A549 (cell line): ENCODE measurements at regions not wholly inside any gene's neighbourhood (a gene's known extent, or its start where the extent isn't known, plus 50 kb on each side); places are given as distances from the start of the nearest gene placed in this dataset.

Source experiments
- ATAC-seq, 2 experiments: fragments of 200-7000 bp in 1 of 2; fragments of >200 bp in 1 of 2; cut with Nextera tagmentation in 1 of 2; cut with Tn5 transposase in 1 of 2; 3 replicates each; pipeline versions ENCODE4 v1.8.0 to v1.9.1; 2018 to 2020; ENCODE audit warnings: mild to moderate bottlenecking in 1 of 2, moderate library complexity in 1 of 2
- CTCF ChIA-PET: fragments of 300-600 bp; sonication (Branson Sonifier 250); formaldehyde crosslinking; extraction: SDS; loops from one replicate; lab custom pipeline; 2021; ENCODE audit warnings: antibody characterized with exemption, inconsistent platforms; lab: Yijun Ruan, JAX
- POLR2A ChIA-PET: fragments of 350-600 bp; formaldehyde crosslinking; extraction: SDS; loops from one replicate; lab custom pipeline; 2021; ENCODE audit warnings: antibody characterized with exemption, inconsistent platforms; lab: Yijun Ruan, JAX
- DNase-seq, 2 experiments: peaks; one replicate each; pipeline versions ENCODE4 v3.0.0 to v3.0.0-alpha.2; 2011 to 2016; ENCODE audit warnings: low read depth in 1 of 2, low spot score in 1 of 2
- FAIRE-seq: peaks from 2 replicates; lab custom pipeline; 2011; peaks lifted over from hg19 to GRCh38; lab: Jason Lieb, UNC
- H3K27ac ChIP-seq, 2 experiments: fragments of >200 bp; sonication (Bioruptor Twin); formaldehyde crosslinking; 3 replicates each; pipeline ENCODE4 v1.5.1; 2016 to 2017
- H3K4me1 ChIP-seq: fragments of >200 bp; sonication (Bioruptor Twin); formaldehyde crosslinking; 3 replicates; pipeline ENCODE4 v1.6.1; 2016
- H3K4me2 ChIP-seq: fragments of >200 bp; sonication (Bioruptor Twin); formaldehyde crosslinking; 3 replicates; pipeline ENCODE4 v1.6.1; 2016
- H3K4me3 ChIP-seq: fragments of >200 bp; sonication (Bioruptor Twin); formaldehyde crosslinking; 3 replicates; pipeline ENCODE4 v1.5.1; 2016
- H3K9me3 ChIP-seq: fragments of >200 bp; sonication (Bioruptor Twin); formaldehyde crosslinking; 3 replicates; pipeline ENCODE4 v1.6.1; 2016
- BHLHE40 ChIP-seq: IDR thresholded peaks from 2 replicates; pipeline ENCODE4 v1.6.1; 2012; ENCODE audit warnings: low read depth, low read length, inconsistent platforms
- CBX8 ChIP-seq: fragments of 200-600 bp; sonication (generic); IDR thresholded peaks from 2 replicates; pipeline ENCODE4 v1.6.1; 2016
- EHF ChIP-seq: fragments of 250-450 bp; sonication (Bioruptor Pico); IDR thresholded peaks from 2 replicates; pipeline ENCODE4 v1.5.0; 2020; ENCODE audit warnings: mild to moderate bottlenecking
- EHMT2 ChIP-seq: fragments of 200-600 bp; sonication (generic); IDR thresholded peaks from 2 replicates; pipeline ENCODE4 v1.6.1; 2016; ENCODE audit warnings: antibody characterized with exemption, low read depth, mild to moderate bottlenecking, moderate library complexity
- ELK1 ChIP-seq: fragments of 150-350 bp; IDR thresholded peaks from 2 replicates; pipeline ENCODE4 v1.6.1; 2014; ENCODE audit warnings: low read depth, mild to moderate bottlenecking, low read length
- EP300 ChIP-seq, 2 experiments: fragments of >200 bp; sonication (Bioruptor Twin); formaldehyde crosslinking; IDR thresholded peaks; 2 replicates in 1 of 2; 3 replicates in 1 of 2; pipeline ENCODE4 v1.6.1; 2016 to 2017
- ESRRA ChIP-seq: fragments of 150-350 bp; IDR thresholded peaks from 2 replicates; pipeline ENCODE4 v1.6.1; 2014; ENCODE audit warnings: mild to moderate bottlenecking, low read length, borderline replicate concordance
- FOSB ChIP-seq: fragments of 250-450 bp; sonication (Bioruptor Pico); IDR thresholded peaks from 2 replicates; pipeline ENCODE4 v1.5.0; 2020; ENCODE audit warnings: mild to moderate bottlenecking, moderate library complexity
- FOSL2 ChIP-seq, 2 experiments: fragments of 450-650 bp in 1 of 2; fragments of >200 bp in 1 of 2; sonication (Bioruptor Twin) in 1 of 2; formaldehyde crosslinking; IDR thresholded peaks; 2 replicates each; pipeline versions ENCODE4 v1.5.0 to v1.6.1; 2016 to 2020; ENCODE audit warnings: mild to moderate bottlenecking in 1 of 2, moderate library complexity in 1 of 2
- GATA3 ChIP-seq: IDR thresholded peaks from 2 replicates; pipeline ENCODE4 v1.6.1; 2012; ENCODE audit warnings: borderline replicate concordance
- HOXA7 ChIP-seq: fragments of 250-450 bp; sonication (Bioruptor Pico); IDR thresholded peaks from 2 replicates; pipeline ENCODE4 v1.5.0; 2020; ENCODE audit warnings: mild to moderate bottlenecking, moderate library complexity
- HOXB13 ChIP-seq: fragments of 250-450 bp; sonication (Bioruptor Pico); IDR thresholded peaks from 2 replicates; pipeline ENCODE4 v1.5.0; 2020; ENCODE audit warnings: low read depth, mild to moderate bottlenecking, moderate library complexity
- JUN ChIP-seq, 2 experiments: fragments of >200 bp; sonication (Bioruptor Twin); formaldehyde crosslinking; IDR thresholded peaks; 2 replicates in 1 of 2; 3 replicates in 1 of 2; pipeline ENCODE4 v1.6.1; 2016 to 2017
- JUNB ChIP-seq: fragments of >200 bp; sonication (Bioruptor Twin); formaldehyde crosslinking; IDR thresholded peaks from 2 replicates; pipeline ENCODE4 v1.6.1; 2016
- KDM5A ChIP-seq: fragments of 200-600 bp; sonication (generic); IDR thresholded peaks from 2 replicates; pipeline ENCODE4 v1.6.1; 2016; ENCODE audit warnings: antibody characterized with exemption, mild to moderate bottlenecking
- NPAS2 ChIP-seq: fragments of 250-450 bp; sonication (Bioruptor Pico); IDR thresholded peaks from 2 replicates; pipeline ENCODE4 v1.8.0; 2022; ENCODE audit warnings: mild to moderate bottlenecking, moderate library complexity, borderline replicate concordance
- NR3C1 ChIP-seq: fragments of >200 bp; sonication (Bioruptor Twin); formaldehyde crosslinking; IDR thresholded peaks from 3 replicates; pipeline ENCODE4 v1.6.1; 2017
- PBX3 ChIP-seq: IDR thresholded peaks from 2 replicates; pipeline ENCODE4 v1.6.1; 2012
- RARB ChIP-seq: fragments of 250-450 bp; sonication (Bioruptor Pico); IDR thresholded peaks from 2 replicates; pipeline ENCODE4 v1.8.0; 2021; ENCODE audit warnings: mild to moderate bottlenecking, moderate library complexity
- RNF2 ChIP-seq: fragments of 200-600 bp; sonication (generic); IDR thresholded peaks from 2 replicates; pipeline ENCODE4 v1.6.1; 2016; ENCODE audit warnings: low read depth, mild to moderate bottlenecking, antibody characterized with exemption, moderate library complexity, borderline replicate concordance
- SMC3 ChIP-seq: fragments of >200 bp; sonication (Bioruptor Twin); formaldehyde crosslinking; IDR thresholded peaks from 3 replicates; pipeline ENCODE4 v1.6.1; 2018; ENCODE audit warnings: inconsistent platforms
- WGBS: methylation state at CpG from one replicate; pipeline ENCODE4 v1.1.6; 2017; ENCODE audit errors: missing lambda C conversion rate; 5-methylcytosine and 5-hydroxymethylcytosine counted together
- TF ChIP-seq, protein P1 (sequence below): fragments of 450-650 bp; IDR thresholded peaks from 2 replicates; pipeline ENCODE4 v1.6.1; 2014; ENCODE audit warnings: antibody characterized with exemption
- TF ChIP-seq, protein P2 (sequence below): fragments of >200 bp; sonication (Bioruptor Twin); formaldehyde crosslinking; IDR thresholded peaks from 3 replicates; pipeline ENCODE4 v1.5.1; 2016
- TF ChIP-seq, protein P3 (sequence below): fragments of >200 bp; sonication (Bioruptor Twin); formaldehyde crosslinking; IDR thresholded peaks from 3 replicates; pipeline ENCODE4 v1.6.1; 2016

GRCh38 chr4:3347871-3348270, 55.0 kb downstream of the RGS12 start:
- no peak for ATAC-seq
- 86% methylated on average over 4 of the region's 4 CpGs for WGBS
- ChIA-PET POLR2A (no interaction called here), CTCF (interaction anchor here (2.0 to 4.4 kb wide), 2 partner anchors 96 to 133 kb away, joined by 9 to 30 read pairs; partner anchors contain the start of gene HGFAC)
- Histone ChIP-seq H3K4me2 (no peak overlapping the region), H3K9me3 (no peaks in the 10 kb centered on the region), H3K27ac (no peak overlapping the region), H3K4me1 (peaks cover 7% of the 10 kb centered on the region), H3K4me3 (no peak overlapping the region)
- DNase-seq, result no peak
- no peak for FAIRE-seq
- TF ChIP-seq KDM5A (no peak), PBX3 (no peak), FOSB (CRISPR knock-in tag) (no peak), EP300 (IDR thresholded peaks at IDR 0.05) (no peak), JUN (IDR thresholded peaks at IDR 0.05) (no peak), HOXB13 (CRISPR knock-in tag) (no peak), EHMT2 (no peak)
- TF ChIP-seq, protein P1, sequence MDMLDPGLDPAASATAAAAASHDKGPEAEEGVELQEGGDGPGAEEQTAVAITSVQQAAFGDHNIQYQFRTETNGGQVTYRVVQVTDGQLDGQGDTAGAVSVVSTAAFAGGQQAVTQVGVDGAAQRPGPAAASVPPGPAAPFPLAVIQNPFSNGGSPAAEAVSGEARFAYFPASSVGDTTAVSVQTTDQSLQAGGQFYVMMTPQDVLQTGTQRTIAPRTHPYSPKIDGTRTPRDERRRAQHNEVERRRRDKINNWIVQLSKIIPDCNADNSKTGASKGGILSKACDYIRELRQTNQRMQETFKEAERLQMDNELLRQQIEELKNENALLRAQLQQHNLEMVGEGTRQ, result no peak

DNA sequence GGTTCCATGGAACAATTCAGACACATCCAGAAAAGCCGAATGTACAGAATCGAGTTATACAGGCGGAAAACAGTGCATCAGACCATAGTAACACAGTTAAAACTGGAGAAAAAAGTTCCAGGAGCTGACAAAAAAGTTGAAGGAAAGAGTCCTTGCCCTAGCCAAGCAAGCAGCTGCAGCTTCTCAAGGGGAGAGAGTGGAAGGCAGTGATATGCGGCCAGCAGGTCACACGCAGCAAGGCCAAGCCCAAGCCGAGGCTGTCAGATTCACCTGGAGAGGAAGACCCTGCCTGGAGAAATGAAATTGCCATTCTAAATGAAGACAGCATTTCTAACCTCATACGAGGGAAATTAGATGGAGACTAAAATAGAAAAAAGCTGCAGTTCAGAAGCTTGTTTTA, 55.8 kb downstream of the RGS12 start:
- CTCF ChIA-PET, result interaction anchor here (2.0 to 4.4 kb wide), 2 partner anchors 95 to 132 kb away, joined by 9 to 30 read pairs; partner anchors contain the start of gene HGFAC
- 89% methylated on average over 7 of the region's 7 CpGs for WGBS
- no peak overlapping the region for H3K27ac ChIP-seq
- POLR2A ChIA-PET, result no interaction called here
- no peak for ATAC-seq
- no peak overlapping the region for H3K4me3 ChIP-seq
- DNase-seq, result no peak
- no peaks in the 10 kb centered on the region for H3K9me3 ChIP-seq
- no peak for TF ChIP-seq JUNB
- no peak for TF ChIP-seq GATA3
- TF ChIP-seq, protein P2, sequence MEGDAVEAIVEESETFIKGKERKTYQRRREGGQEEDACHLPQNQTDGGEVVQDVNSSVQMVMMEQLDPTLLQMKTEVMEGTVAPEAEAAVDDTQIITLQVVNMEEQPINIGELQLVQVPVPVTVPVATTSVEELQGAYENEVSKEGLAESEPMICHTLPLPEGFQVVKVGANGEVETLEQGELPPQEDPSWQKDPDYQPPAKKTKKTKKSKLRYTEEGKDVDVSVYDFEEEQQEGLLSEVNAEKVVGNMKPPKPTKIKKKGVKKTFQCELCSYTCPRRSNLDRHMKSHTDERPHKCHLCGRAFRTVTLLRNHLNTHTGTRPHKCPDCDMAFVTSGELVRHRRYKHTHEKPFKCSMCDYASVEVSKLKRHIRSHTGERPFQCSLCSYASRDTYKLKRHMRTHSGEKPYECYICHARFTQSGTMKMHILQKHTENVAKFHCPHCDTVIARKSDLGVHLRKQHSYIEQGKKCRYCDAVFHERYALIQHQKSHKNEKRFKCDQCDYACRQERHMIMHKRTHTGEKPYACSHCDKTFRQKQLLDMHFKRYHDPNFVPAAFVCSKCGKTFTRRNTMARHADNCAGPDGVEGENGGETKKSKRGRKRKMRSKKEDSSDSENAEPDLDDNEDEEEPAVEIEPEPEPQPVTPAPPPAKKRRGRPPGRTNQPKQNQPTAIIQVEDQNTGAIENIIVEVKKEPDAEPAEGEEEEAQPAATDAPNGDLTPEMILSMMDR, result no peak
- no peak for TF ChIP-seq HOXA7
- TF ChIP-seq FOSL2 (IDR thresholded peaks at IDR 0.05), result no peak
- no peak for TF ChIP-seq FOSL2 (CRISPR knock-in tag; IDR thresholded peaks at IDR 0.05)
- peaks cover 3% of the 10 kb centered on the region; the same call in 1 of the 3 replicates for H3K4me1 ChIP-seq
- no peak overlapping the region for H3K4me2 ChIP-seq
- FAIRE-seq, result no peak

DNA sequence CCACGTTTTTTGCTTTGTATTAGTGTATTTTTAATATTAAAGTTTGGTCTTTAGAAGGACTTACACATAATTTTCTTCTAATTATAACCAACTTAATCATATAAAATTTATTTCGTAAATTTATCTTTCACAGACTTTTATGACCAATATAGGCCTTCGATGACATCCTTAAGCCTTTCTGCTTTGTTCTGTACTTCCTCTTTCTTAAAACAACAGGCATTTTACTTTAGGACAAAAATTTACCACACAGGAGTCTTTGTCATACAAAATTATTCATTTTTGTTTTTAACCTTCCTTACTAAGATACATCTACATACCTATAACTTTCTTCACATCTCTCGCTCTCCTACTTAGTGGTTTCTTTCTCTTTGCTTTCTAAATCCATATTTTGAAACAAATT, 56.3 kb downstream of the RGS12 start:
- Histone ChIP-seq H3K4me3 (no peak overlapping the region), H3K9me3 (no peaks in the 10 kb centered on the region), H3K4me2 (no peak overlapping the region), H3K27ac (no peak overlapping the region), H3K4me1 (peaks cover 5% of the 10 kb centered on the region; the same call in 1 of the 3 replicates)
- WGBS, result 72% methylated on average over 4 of the region's 4 CpGs
- ATAC-seq, result no peak
- DNase-seq, result no peak
- POLR2A ChIA-PET, result no interaction called here
- CTCF ChIA-PET, result interaction anchor here (2.0 to 4.4 kb wide), 2 partner anchors 94 to 131 kb away, joined by 9 to 30 read pairs; partner anchors contain the start of gene HGFAC
- FAIRE-seq, result no peak
- no peak for TF ChIP-seq FOSB (CRISPR knock-in tag)
- TF ChIP-seq ESRRA, result no peak
- no peak for TF ChIP-seq RARB
- no peak for TF ChIP-seq HOXB13 (CRISPR knock-in tag)

- ChIA-PET CTCF (interaction anchor here (0.7 to 1.6 kb wide), 3 partner anchors 9 to 108 kb away, joined by 3 to 7 read pairs (median 3); no protein-coding TSS in a partner anchor), POLR2A (no interaction called here)
- no peak overlapping the region for H3K27ac ChIP-seq
- no peak overlapping the region for H3K4me2 ChIP-seq
- 0 out of 3 replicates have a peak, but pooled peaks cover 4% of the 10 kb centered on the region for H3K4me1 ChIP-seq
- H3K4me3 ChIP-seq, result no peak overlapping the region
- DNase-seq (no peak), ATAC-seq (no peak), FAIRE-seq (no peak)
- 88% methylated on average over 3 of the region's 3 CpGs for WGBS
- H3K9me3 ChIP-seq, result no peaks in the 10 kb centered on the region
- no peak for TF ChIP-seq GATA3
- no peak for TF ChIP-seq RNF2
- no peak for TF ChIP-seq PBX3
- TF ChIP-seq NR3C1, result no peak
- TF ChIP-seq, protein P3, sequence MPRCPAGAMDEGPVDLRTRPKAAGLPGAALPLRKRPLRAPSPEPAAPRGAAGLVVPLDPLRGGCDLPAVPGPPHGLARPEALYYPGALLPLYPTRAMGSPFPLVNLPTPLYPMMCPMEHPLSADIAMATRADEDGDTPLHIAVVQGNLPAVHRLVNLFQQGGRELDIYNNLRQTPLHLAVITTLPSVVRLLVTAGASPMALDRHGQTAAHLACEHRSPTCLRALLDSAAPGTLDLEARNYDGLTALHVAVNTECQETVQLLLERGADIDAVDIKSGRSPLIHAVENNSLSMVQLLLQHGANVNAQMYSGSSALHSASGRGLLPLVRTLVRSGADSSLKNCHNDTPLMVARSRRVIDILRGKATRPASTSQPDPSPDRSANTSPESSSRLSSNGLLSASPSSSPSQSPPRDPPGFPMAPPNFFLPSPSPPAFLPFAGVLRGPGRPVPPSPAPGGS, result no peak
- TF ChIP-seq EHF (CRISPR knock-in tag), result no peak
- no peak for TF ChIP-seq SMC3
- no peak for TF ChIP-seq NPAS2
- no peak for TF ChIP-seq BHLHE40
- TF ChIP-seq CBX8, result no peak
- TF ChIP-seq ELK1, result no peak
Measured at GRCh38 chr4:3351997-3352396, 59.2 kb downstream of the RGS12 start.
